T1000 (cell line): ENCODE measurements at regions not wholly inside any gene's neighbourhood (a gene's known extent, or its start where the extent isn't known, plus 50 kb on each side); places are given as distances from the start of the nearest gene placed in this dataset.
"Not testable (repeated sequence)": the region's sequence is repeated elsewhere in the genome, so short reads cannot be mapped to it uniquely, and the experiment has no call there.

Source experiments
- DNase-seq: peaks from one replicate; lab custom pipeline; 2025; ENCODE audit warnings: mixed read lengths; lab: John Stamatoyannopoulos, UW

DNA sequence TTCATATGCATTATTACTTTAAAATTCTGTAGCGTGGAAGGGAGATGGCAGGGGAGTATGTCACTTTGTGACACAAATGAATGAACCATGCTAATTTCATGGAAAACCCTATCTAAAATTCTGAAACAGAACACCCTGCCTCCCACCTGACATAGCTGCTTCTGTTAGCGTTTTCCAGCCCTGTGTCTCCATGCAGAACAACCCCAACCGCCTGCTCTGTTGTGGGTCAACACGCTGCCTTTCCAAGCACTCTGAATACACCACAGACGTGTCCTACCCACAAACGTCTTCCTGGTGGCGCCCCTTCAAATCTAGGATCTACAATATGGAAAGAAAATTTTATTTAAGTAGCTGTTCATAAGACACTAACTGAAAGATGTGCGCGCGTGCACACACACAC is 238.6 kb downstream of the TRIML1 start:
- DNase-seq, result no peak

DNA sequence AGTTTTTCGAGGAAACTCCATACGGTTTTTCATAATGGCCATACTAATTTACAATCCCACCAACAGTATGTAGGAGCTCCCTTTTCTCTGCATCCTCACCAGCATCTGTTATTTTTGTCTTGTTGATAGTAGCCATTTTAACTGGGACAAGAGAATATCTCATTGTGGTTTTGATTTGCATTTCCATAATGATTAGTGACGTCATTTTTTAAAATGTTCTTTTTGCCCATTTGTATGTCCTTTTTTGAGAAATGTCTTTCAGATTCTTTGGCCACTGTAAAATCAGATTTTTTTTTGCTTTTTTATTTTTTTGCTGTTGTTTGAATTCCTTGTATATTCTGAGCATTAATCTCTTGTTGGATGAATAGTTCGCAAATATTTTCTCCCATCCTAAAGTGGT is 243.9 kb downstream of the TRIML1 start:
- no peak for DNase-seq

DNA sequence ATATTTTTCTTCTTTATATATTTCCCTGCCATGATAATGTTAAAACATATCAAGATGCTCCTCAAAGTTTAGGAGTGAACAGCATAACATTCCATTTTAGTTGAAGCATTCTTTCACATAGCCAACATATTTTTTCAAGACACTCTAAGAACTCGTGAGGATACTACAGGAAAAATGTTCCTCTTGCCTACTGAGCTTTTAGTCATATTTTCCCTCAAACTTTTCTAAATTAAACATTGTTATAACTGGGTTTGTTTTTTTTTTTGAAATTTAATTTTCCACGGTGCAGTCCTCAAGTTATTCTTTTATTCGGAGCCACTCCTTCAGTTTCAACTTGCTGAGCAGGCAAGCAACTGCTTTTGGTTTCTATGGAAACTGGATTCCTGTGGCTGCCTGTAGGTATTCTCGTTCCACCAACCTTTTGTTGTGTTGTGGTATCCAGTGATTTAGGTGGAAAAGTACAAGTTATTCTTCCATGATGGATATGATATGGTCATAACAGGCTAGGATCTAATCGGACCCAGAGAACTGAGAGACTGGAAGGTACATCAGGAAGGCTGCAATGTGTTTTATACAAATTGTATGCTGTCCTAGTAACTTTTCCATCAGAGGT is 248.0 kb downstream of the TRIML1 start:
- no peak for DNase-seq

DNA sequence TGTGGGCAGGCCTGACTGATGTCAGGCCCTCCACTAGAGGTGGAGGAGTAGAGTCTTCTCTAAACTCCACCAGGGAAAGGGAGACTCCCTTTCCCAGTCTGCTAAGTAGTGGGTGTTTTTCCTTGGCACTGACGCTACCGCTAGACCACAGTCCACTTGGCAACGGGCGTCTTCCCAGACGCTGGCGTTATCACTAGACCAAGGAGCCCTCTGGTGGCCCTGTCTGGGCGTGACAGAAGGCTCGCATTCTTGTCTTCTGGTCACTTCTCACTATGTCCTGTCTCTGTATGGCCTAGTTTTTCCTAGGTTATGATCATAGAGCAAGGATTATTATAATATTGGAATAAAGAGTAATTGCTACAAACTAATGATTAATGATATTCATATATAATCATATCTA is 252.1 kb downstream of the TRIML1 start:
- DNase-seq, result not testable (repeated sequence)

DNA sequence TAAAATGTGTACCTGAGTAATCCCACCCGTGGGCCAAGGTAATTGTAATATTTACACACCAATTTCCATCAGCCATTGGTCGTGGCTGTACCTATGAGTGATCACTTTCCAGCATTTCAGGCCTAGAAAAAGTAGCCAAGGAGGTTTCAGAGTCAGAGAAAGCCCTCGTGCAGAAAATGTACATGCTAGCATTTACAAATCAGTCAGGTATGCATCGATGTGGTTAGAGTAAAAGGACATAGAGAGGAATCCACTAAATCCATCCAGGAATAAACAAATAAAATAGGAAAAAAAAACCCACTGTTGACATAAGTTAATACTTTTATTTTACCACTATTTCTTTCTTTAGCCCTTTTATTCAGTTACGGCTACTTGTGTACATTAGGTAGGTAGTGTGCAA is 256.8 kb downstream of the TRIML1 start:
- DNase-seq, result no peak

DNA sequence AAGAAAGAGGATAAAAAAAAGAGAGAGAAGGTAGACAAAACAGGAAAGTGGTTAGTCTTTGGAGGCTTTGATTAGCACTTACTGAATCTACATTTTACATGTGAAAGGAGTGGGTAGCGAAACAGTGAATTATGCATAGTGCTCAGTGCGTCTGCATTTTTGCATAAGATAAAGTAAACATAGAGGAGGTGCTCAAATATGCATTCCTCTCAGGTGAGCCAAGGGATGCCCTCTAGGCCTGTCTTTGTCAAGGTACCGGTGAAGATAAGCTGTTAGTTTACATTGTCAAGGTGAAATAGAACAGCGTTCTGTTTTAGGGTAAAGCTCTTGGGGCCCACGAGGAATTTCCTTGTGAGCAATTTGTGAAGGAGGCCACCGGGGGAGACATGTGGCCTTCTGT is 260.6 kb downstream of the TRIML1 start:
- DNase-seq, result no peak

DNA sequence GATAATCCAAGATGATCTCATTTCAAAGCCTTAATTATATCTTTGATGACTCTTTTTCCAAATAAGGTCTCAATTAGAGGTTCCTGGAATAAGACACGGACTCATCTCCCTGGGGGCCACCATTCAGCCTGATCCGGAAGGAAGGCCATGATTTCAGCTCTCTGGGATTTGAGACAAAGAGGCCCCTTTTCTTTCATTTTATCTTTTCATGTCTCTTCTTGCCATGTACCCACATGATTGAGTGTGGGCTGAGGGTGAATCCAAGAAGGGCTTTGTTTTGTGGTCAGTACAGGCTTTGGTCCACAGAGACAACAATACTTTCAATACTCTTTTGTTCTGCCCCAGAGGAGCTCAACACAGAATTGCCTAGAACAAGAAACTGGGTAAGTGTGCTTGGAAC is 261.2 kb downstream of the TRIML1 start:
- peak; percentile 13 for DNase-seq

DNA sequence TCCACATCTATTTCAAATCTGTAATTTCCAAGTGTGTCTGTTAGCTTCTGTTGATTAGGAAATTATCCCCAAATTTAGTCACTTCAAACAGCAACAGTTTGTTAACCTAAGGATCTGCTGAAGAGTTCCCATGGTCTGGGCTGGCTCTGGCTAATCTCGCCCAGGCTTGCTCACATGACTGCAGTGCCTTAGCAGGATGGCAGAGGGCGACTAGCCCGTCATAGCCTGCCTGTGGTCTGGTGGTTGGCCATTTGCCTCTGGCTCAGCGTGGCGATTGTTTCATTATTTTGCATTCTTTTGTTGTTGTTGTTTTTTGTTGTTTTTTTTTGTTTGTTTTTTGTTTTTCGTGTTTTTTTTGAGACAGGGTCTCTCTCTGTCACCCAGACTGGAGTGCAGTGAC is 264.0 kb downstream of the TRIML1 start:
- DNase-seq, result peak; percentile 7

DNA sequence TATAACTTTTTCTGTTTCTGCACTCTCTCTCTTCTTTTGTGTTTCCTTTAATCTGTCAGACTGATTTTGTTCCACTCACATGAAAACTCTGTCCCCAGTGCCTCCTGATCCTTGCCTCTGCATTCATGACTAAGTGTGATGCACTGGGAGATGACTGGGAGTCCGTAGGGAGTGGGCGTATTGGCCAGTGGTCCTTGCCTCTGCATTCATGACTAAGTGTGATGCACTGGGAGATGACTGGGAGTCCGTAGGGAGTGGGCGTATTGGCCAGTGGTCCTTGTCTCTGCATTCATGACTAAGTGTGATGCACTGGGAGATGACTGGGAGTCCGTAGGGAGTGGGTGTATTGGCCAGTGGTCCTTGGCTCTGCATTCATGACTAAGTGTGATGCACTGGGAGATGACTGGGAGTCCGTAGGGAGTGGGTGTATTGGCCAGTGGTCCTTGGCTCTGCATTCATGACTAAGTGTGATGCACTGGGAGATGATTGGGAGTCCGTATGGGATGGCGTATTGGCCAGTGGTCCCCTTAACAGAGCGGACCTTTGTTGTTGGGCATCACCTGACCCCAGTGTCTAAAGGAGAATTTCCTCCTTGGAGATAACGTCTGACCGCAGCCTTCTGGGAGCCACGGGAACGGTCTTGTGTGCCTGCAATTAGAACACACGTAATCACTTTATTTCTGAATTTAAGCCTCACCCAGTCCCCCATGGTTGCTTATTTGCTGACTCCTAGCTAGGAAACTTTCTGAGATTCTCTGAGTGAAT is 266.0 kb downstream of the TRIML1 start:
- DNase-seq, result peak; percentile 87

DNA sequence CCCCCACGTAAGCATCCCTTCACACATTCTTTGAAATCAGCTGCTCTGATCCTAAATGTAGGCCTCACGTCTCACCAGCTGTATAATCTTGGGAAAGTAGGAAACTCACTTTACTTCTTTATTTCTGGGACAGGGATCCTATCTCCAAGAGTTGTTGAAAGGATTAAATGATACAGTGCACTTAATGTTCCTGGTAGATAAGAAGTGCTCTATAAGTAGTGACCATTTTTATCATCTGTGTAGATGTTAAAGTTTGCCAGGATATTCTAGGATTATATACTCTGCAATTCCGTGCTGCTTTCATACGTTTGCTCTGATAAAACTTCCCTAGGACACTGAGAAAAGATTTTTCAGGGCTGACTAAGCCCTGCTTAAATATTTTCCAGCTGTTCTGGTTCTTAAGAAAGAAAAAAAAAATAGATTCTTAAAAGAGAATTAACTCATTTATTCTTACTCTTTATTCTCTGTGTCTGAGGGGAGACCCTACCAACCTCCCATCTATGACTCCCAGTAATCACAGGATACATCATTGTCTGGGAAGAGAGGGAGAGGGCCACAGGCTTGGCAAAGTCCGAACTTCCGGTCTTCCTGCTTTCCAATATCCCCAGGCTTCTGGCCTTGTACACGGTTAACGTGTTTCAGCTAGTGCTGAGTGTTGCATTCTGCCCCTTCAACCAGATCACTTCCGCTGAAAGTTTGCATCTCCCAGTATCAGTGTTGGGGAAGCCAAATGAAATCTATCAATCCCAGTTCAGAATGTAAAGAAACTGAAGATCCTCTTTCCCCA is 269.2 kb downstream of the TRIML1 start:
- no peak for DNase-seq

DNA sequence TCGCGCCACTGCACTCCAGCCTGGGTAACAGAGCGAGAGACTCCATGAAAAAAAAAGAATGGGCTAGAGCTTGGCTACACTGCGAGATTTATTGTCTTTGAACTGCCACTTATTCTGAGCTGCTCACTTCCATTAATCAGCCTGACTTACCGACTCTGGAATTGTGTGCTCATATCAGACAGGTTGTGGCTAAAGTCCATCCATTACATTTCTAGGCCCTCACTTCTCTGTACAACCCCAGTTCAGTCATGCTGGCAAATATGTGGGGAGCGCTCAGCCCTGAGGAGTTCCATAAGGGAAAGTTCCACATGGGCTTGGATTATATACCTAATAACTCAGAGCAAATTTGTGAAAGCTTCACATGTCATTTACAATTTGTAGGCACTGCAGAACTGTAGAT is 270.6 kb downstream of the TRIML1 start:
- DNase-seq, result no peak

DNA sequence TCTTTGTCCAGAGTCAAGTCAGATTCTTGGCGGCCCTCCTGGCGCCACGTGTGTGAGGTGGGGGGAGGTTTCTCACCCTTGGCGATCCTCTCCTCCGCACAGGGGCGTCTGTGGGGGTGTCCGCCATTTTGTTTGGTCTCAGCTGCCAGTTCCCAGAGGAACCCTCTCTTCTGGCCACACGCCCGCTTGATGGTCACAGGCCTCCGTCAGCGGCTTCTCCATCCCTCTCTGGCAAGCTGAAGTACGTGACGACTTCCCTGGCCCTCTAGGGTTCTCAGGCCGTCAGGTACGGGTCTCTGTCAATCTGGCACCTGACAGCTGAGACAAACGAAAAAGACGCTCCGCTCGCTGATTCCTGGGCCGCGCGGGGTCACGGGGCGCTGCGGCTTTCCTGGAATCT is 272.6 kb downstream of the TRIML1 start:
- DNase-seq, result no peak

DNA sequence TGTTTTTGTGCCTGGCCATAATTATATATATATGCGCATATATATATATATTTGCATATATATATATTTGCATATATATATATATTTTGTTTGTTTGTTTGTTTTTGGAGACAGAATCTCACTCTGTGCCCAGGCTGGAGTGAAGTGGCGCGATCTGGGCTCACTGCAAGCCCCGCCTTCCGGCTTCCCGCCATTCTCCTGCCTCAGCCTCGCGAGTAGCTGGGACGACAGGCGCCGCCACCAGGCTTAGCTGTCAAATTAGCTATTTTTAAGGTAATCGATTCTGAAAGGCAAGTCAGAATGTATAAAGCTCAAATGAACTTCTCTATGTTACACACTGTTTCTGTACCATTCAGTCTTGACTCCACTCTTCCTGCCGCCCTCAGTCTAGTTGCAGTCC is 273.3 kb downstream of the TRIML1 start:
- DNase-seq, result no peak

DNA sequence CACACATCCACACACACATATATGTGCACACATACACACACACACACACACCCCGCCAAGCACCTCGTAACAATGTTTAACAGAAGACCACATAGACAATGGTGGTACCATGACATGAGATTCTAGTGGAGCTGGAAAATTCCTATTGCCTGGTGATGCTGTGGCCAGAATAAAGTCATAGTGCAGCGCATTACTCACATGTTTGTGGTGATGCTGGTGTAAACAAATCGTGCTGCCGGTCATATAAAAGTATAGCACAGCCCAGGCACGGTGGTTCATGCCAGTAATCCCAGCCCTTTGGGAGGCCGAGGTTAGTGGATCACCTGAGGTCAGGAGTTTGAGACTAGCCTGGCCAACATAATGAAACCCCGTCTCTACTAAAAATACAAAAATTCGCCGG is 275.2 kb downstream of the TRIML1 start:
- DNase-seq, result no peak

DNA sequence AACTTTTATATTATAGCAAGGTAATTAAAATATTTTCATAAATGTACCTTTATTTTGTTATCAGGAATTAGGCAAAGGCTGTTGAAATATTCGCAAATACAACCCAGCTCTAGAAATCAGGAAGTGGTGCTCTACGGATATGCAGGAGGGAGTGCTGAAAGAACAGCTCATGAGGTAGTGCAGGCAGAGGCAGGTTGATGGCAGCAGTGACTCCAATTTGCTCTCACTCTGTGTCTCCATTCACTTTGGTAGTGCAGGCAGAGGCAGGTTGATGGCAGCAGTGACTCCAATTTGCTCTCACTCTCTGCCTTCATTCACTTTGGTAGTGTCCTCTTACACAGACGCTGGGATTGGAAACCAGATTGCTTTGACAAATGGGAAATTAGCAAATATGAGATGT is 277.9 kb downstream of the TRIML1 start:
- no peak for DNase-seq

DNA sequence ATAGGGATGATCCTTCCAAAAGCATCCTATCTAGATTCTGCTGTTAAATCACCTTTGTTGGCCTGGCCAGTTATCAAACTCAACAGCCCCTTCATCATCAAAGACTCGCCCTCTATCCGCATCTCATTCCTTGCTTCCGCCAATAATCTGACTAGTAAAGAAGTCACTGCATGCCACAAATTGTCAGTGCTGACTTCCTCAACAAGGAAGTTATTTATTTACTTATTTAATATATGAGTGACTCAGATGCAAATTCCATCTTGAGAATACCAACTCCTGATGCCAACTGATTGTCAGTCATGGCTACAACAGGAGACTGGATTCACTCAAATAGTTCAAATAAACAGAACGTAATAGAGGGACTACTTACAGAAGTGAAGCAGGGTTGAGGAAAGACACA is 283.8 kb downstream of the TRIML1 start:
- DNase-seq, result no peak

DNA sequence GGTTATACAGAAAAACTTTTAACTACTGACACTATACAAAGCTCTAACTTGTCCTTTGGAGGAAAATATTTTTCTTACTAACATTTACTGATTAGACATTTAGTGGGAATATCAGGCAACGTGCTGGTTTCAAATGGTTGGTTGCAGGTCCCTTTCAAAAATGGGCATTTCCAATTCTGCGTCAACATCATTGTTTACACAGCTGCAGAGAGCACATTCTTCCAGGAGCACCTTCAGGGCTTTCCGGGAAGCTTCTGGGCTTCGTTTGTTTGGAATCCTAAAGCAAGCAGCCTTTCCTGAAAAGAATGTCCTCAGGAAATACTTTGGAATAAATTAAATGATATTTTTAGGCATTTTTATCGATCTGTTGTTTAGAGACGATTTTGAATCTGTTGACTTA is 289.7 kb downstream of the TRIML1 start:
- no peak for DNase-seq

DNA sequence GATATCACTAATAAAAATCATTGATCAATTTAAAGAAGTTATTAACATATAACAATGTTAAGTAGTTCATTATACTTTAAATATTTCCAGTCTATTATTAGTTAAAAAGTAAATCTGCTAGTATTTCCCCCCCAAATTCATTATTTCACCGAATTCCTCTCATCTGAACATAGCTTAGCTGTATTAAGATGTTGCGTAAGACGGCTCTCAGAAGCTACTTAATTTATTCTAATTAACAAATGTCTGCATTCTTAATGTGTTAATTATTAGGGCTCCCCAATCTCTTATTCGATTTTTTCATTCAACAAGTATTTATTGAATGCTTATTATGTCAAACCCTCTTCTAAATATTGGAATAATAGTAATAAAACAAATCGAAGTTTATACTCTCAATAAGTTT is 290.7 kb downstream of the TRIML1 start:
- no peak for DNase-seq

DNA sequence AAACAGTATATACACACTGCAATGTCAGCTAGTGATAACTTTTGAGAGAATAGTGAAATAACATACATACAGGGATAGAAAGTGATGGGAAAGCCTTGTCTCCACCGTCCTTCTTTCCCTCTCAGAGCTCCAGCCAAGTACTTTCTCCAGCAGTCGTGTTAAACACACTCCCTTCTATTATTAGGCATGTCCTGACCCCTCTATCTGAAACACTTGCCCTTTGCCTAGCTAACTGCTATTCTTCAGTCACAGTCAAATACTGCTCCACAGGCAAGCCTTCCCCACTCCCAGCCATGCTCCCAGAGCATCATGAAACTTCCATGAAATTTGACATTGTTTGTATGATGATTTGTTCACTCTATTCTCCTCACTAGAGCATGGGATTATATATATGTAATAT is 291.1 kb downstream of the TRIML1 start:
- no peak for DNase-seq

DNA sequence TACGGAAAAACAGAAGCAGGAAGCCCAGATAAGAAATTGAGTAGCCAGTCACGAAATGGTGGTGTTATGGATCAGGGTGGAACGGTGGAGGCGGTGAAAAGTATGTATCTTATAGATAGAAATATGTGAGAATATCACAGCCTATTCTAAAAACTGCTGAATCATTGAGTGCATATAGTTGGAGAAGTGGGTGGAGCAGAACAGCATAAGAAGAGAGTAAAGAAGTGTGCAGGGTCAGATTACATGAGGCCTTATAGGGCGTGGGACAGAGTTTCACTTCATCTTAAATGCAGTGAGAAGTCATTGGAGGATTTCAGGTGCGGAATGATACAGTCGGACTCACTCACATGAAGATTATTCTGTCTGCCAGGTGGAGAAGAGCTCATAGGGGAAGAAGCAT is 293.1 kb downstream of the TRIML1 start:
- DNase-seq, result no peak

DNA sequence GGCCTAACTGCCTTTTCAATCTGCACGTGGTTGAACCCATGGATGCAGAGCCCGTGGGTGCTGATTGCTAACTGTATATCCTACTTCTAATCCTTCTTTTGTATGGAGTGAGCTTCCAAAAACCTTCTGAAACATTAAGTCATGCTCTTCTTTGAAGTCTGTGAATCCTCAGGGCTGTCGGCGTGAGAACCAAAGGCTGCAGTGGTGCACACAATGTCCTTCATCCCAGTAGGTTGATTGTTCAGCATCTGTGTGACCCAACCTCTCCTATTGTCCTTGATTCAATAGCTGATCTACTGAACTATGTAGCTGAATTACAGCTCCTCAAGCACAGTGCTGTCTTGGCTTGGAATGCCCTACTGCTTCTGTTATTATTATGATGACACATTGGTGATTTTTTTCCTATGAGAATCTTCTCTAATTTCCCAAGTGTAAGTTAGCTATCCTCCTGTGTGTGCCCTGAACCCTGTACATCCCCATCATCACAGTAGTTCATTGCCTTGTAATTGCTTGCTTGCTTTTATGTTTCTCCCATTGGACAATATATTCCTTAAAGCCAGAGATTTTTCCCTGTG is 294.6 kb downstream of the TRIML1 start:
- DNase-seq, result no peak

DNA sequence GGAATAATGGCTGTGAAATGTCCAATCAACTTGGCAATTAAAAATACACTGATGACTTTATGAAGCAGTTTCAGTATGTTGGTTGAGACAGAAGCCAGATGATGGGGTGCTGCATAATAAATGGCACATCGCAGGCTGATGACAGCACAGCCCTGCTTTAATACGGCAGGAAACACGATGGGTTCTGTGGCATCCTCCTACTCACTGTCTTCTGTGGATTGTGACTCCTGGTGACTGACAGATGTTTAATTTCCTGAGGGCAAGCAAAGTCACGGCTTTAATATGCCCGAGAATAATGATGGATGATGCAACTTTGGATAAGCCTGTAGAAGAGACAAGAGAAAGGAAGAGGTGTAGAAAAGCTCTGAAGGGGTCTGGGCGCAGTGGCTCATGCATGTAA is 295.4 kb downstream of the TRIML1 start:
- no peak for DNase-seq

DNA sequence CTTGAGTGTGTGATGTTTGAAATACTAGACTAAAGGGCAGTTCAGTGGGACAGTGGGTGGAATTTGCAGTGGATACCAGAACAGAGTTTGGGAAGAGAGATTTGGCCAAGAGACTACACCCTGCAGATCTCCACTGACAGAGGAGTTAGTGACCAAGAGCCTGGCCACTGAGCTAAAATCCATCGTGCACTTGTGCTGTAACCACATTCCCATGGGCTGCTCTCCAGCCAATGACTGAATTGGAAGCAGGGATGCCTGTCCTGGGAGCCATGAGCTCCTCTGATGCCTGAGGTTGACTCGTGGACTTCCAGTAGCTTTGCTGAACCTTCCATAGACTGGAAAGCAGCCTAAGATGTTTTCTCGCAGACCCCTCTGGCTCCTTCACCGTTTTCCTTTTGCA is 296.1 kb downstream of the TRIML1 start:
- no peak for DNase-seq
